Activated CD4-positive, alpha-beta T cell treated with anti-CD3 and anti-CD28 coated beads, Interleukin-2, amount 50 U/mL, for 4 hours (primary cell): ENCODE measurements at regions not wholly inside any gene's neighbourhood (a gene's known extent, or its start where the extent isn't known, plus 50 kb on each side); places are given as distances from the start of the nearest gene placed in this dataset.
"Not testable (repeated sequence)": the region's sequence is repeated elsewhere in the genome, so short reads cannot be mapped to it uniquely, and the experiment has no call there.

Experiments used
- DNase-seq, 2 experiments: peaks; one replicate each; pipeline ENCODE4 v3.0.0-alpha.2; 2020

DNA sequence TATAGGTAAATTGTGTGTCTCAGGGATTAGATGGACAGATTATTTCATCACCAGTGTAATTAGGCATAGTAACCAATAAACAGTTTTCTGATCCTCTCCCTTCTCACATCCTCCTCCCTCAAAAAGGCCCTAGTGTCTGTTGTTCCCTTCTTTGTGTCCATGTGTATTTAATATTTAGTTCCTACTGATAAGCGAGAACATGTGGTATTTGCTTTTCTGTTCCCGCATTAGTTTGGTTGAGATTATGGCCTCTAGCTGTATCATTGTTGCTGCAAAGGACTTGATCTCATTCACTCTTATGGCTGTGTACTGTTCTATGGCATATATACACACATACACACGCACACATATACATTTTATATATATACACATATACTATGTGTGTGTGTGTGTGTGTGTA, 866.2 kb downstream of the CCDC85A start:
- no peak for DNase-seq

DNA sequence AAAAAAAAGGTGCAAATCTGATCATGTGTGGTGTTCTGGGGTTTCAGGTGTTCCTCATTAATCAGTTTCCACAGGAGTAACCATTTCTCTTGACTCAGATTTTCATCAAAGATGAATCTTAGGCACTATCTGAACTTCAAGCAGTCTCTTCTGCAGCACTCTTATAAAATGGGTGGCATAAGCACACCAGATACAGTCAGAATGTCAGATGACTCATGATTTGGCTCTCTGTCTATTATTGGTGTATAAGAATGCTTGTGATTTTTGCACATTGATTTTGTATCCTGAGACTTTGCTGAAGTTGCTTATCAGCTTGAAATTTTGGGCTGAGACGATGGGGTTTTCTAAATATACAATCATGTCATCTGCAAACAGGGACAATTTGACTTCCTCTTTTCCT, 882.5 kb downstream of the CCDC85A start:
- DNase-seq: not testable (repeated sequence)

DNA sequence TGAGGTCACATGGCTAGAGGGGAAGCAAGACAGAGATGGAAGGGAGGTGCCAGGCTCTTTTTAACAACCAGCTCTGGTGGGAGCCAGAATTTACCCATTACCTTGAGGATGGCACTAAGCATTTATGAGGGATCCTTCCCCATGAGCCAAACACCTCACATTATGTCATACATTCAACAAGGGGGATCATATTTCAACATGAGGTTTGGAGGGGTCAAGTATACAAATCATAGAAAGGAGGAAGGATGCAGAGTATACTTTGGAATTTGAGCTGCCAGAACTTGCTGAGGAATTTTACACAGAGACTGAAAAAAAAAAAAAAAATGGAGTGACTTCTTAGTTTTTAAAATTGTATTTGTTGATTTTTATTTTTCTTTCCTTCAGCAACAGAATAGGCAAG, 891.4 kb downstream of the CCDC85A start:
- no peak for DNase-seq

DNA sequence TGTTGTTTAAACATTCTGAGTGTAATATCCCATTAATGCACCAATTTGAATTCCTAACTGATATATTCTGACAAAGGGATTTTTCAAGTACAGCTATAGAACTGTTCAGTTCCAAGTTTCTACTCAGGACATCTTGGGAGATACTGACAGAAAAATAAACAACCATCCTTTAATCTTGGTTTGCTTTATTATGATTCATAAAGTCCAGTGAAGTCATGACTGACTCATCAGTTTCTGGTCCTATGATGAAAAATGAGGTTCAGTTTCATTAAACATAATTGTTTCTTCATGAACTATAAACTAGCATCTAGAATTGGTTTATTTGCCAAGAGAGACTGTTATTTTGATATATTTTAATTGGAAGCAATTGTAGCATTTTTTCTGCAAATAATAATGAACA, 896.2 kb downstream of the CCDC85A start:
- no peak for DNase-seq

DNA sequence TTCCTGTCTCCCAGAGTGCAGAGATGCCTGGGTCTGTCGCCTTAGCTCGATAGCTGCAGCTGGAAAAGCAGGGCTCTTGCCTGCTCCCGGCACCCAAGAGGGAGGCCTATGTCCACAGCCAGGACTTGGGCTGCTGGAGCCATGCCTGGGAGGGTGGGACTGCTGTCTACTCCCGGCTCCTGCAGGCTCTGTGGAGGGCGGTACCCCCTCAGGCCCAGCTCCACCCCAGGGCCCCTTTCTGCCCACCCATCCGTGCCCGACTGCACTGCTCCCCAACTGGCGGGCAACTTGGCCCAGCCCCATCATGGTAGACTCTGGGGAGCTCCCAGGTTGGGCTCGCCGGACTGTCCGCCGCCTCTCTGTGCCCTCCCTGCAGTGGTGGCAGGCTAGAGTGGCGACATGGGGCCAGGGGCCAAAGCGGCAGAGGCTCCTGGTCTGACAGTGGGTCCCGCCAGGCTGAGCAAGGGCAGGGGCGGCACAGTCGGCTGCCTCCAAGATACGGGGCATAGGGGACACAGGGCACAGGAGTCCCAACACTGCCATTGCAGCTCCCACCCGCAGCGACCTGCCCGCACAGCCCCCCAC, 901.0 kb downstream of the CCDC85A start:
- DNase-seq: no peak

DNA sequence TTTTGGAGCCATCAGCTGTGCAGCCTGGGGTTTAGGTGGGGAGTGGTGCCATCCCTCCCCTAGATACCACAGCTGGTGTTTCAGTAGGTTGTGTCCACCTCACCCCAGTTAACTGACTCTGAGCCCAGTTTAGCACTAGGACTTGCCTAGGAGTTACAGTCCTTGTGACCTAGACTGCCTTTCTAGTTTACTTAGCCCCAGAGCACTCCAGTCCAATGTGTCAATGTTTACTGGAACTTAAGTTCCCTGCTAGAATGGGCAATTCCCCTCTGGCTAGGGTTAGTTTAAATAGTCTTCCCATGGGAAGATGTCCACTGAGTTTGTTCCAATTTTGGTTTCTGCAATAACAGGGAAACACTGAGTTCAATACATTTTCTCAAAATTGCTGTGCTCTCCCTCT, 909.2 kb downstream of the CCDC85A start:
- no peak for DNase-seq

DNA sequence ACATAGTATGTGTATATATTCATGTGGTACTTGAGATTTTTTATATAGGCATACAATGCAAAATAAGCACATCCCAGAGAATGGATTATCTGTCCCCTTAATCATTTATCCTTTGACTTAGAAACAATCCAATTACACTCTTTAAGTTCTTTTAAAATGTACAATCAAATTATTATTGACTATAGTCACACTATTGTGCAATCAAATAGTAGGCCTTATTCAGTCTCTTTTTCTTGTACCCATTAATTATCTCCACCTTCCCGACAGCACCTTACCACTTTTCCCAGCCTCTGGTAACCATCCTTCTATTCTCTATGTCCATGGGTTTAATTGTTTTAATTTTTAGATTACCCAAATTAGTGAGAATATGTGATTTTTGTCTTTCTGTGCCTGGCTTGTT, 914.1 kb downstream of the CCDC85A start:
- DNase-seq: no peak

DNA sequence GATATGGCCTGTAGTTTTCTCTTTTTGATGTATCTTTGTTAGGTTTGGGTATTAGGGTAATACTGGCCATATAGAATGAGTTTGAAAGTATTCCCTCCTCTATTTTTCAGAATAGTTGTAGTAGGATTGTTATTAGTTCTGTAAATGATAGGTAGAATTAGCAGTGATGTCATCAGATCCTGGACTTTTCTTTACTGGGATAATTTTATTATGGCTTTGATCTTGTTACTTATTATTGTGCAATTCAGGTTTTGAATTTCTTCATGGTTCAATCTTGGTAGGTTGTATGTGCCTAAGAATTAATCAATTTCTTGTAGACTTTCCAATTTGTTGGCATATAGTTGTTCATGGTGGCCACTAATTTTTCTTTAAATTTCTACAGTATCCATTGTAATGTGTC, 916.6 kb downstream of the CCDC85A start:
- no peak for DNase-seq

DNA sequence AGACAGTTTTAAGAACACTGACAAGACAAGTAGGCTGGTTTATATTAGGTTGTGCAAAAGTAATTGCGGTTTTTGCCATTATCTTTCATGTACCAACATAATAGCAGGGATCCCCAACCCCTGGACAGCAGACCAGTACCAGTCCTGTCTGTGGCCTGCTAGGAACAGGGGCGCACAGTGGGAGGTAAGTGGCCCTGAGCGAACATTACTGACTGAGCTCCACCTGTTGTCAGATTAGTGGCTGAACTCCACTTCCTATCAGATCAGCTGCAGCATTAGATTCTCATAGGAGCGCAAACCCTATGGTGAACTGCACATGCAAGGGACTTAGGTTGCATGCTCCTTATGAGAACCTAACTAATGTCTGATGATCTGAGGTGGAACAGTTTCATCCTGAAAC, 921.9 kb downstream of the CCDC85A start:
- DNase-seq: no peak

DNA sequence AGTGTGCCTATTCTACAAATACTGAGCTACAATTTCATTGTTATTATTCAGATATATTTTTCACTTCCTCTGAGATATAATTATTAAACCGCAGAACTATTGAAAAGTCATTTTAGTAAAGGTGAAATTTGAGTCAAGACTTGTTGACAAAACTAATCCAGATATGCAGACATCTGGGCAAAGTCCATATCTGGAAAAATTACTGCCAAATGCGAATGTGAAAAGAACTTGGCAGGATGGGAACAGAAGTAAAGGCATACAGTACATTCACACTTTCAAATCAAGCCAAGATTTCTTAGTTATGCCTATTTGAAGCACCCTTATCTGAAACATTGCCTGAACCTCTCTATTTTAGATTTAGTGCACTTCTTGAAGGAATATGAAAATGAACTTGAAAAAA, 923.6 kb downstream of the CCDC85A start:
- DNase-seq: no peak

DNA sequence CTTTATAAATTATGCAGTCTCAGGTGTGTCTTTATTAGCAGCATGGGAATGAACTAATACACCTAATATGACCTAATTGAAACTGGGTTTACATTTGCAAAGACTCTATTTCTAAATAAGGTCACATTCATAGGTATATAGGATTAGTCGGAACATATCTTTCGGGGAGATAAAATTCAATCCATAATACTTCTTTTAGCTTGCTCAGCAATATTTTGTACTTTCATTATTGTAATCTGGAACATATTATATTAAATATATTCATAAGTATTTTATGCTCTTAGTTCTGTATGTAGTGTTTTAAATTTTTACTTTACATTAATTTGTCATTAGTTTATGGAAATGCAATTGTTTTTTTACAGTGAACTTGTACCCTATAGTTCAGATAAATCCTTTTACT, 927.7 kb downstream of the CCDC85A start:
- no peak for DNase-seq

DNA sequence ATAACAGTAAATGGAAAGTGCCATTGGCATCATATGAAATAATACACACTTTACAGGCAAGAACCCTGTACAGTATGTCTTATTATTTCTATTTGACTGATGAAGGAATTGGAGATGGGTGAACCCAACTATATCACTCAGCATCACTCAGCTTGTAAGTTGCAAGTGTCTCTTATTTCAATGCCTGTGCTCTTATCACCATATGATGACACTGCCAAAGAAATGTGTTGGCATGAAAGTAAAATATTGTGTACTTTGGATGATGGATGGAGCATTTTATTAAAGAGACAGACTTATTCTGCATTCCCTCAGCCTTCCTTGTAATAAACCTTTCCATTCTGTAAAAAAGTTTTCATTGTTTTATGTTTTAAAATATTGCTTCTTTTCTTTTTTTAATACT, 927.5 kb upstream of the VRK2 start:
- DNase-seq: no peak

DNA sequence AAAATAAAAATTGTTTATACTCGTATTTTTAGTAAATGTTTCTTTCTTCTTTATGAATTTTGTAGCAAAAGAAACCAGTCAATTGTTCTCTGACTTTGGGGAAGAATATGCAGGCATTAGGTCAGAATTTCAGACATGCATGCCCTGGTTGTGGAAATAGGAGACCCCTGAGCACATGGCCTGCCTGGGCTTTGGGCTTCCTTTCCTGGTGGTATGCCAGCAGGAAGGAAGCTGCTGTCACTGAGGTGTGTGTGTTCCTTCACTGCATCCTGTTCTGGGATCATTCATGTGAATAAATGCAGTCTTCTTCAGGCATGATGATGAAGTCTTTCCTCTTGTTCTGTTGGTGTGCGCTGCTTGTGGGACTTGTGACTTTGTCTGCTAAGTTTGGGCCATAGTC, 920.2 kb upstream of the VRK2 start:
- DNase-seq: no peak

DNA sequence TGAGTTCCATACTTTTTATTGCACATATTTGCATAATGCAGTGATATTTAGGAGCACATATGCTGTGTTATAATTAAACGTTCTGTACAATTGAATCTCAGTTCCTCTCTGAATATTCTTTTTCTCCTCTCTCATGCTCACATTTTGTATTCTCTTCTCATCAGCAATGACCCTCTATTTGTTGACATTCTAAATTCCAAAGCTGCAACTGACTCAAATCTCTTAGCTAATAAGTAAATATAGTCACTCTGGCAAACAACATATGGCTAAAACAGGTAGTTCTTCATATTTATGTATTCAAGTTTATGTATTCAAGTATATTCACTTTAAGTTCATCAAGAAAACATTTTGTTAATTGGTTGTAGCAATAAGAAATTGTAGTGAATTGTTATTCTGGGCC, 907.4 kb upstream of the VRK2 start:
- no peak for DNase-seq

DNA sequence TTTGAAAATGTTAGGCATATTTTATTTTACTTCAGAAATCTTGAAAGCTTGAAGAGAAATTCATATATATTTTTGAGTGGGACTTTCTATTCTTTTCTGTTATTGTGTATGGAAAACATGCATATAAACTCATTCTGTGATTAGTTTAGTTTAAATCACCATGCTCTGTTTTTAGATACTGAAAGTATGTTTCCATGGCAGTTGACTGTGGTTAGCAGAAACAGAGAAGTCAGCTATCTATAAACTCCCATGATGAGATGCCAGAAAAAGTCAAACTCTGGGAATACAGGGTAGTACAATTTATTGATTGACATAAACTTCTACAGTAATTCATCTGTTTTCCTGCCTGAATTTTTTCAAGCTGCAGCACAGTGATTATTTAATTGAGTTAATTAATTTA, 905.3 kb upstream of the VRK2 start:
- no peak for DNase-seq

DNA sequence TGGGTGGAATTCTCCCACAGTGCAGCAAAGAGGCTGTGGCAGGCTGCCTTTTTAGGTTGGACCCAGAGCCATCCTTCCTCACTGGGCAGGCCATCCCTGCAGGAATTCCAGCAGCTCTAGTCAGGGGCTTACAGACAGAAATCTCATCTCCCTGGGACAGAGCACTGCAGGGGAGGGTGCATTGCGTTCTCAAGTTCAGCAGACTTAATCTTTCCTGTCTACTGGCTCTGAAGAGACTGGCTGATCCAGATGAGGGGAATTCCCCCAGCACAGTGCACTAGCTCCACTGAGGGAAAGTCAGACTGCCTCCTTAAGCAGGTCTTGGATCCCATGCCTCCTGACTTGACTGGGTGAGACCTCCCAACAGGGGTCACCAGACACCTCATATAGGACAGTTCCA, 899.7 kb upstream of the VRK2 start:
- DNase-seq: no peak

DNA sequence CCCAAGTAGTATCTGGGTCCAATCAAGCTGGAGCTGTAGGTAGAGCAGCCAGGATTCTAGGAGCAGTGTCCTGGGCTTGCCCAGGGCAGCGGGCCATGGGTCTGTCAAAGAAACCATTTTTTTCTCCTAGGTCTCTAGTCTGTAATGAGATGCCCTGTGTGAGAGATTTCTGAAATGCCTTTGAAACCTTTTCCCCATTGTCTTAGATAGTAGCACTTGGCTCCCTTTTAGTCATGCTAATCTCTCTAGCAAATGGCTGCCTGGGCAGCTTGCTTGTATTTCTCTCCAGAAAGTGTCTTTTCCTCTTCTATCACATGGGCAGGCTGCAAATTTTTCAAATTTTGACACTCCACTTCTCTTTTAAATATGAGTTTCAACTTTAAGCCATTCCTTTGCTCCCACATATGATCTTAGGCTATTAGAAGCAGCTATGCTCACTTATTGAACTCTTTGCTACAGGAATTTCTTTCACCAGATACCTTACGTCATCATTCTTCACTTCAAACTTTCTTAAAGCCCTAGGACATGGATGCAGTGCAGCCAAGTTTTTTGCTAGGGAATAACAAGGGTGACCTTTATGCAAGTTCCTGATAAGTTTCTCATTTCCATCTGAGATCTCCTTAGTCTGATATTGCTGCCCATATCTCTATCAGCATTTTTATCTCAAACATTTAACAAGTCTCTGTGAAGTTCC, 890.2 kb upstream of the VRK2 start:
- no peak for DNase-seq

DNA sequence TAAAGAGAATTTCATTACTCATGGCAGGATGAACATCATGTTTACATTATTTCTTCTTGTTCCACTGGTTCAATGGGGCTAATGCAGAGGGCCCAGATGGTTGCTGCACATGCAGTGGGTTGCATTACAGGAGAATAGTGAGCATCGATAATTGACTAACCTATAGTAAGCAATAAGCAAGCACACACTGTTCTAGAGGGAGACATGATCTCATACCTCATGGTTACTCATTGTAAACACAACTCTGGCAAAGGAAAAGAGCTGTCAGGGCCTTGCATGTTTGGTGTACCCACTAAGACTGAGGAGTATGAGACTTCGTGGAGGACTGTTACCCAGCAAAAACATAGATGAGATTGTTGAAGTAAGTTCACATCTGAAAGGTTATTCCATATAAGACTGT, 885.6 kb upstream of the VRK2 start:
- DNase-seq: no peak

DNA sequence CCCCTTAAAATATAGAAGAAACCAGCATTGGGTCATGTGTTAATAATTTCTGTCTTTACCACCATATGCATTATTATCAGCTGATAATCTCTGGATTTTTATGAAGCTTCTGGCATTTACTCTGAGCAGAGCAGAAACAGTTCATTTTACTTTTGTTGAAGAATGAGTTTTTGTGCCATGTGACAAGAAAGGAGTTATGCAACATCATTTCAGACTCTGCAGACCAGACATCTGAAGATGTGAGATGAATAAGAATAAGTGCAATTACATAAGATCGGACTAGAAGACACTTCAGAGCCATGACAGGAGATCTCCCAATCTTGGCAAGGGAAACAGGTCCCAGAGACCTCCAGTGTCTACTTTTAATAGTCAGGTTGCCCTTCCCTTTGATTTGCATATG, 869.4 kb upstream of the VRK2 start:
- DNase-seq: no peak

DNA sequence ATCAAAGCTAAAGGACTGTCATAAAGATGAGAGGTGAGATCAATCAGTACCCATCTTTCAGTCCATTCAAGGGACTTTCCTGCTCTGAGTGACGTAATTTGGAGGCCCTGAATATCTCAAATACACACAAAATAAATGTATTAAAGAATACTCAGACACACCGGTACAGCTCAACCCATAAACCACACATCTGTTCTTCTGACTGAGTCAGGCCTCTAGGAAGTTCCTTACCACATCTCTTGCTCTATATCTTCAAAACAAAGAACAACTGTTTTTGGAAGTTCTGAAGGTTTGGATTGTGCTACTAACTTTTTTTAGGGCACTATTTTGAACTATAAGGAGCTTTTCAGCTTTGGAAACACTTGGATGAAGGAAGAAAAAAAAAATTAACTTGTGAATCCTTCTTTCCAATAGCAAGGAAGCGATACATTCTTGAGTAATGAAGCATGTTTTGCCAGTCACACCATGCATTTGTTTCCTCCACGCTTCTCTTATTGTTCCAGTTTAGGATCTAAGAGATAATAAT, 866.5 kb upstream of the VRK2 start:
- no peak for DNase-seq

DNA sequence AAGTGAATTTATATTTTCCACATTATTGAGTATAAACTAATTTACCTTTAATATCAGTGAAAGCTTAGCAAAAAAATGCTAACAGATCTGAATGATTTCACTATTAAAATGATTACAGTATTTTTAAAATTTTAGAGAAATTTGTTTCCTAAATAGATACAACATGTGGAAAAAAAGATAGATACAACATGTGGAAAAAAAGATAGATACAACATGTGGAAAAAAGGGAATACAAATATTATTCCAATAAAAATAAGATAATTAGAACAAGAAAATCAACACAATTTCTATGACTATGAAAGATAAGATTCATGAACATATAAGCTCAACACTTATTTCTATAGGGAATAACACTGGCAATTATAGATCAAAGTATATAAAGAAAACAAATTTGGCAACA, 865.9 kb upstream of the VRK2 start:
- DNase-seq: no peak

DNA sequence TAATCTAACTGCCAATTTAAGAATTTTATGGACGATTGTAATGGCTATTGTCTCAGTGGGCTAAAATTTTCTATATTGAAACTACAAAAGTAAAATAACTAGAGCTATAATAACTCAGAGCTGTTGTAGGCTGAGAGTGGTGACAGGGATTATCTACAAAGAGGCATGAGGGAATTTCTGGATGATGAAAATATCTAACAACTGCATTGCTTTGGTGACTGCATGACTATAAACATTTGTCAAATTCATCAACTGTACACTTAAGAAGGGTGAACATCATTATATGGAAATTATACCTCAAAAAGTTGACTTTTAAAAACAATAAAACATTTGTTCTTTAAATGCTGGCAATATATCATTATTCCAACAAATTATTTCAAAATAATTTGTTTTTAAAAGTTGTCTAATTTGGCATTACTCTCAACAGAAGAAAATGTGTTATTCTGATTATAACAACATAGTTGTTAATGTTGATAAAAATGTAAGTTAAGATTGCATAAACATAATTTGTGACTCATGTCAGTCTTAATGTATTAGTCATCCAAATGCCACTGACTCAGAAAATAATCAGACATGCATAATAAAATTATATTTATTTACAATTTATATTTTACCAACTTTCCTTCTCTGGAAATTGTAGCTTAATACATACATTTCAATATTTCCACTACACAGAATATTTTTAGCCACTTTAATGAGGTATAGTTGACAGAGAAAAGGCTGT, 865.1 kb upstream of the VRK2 start:
- no peak for DNase-seq

DNA sequence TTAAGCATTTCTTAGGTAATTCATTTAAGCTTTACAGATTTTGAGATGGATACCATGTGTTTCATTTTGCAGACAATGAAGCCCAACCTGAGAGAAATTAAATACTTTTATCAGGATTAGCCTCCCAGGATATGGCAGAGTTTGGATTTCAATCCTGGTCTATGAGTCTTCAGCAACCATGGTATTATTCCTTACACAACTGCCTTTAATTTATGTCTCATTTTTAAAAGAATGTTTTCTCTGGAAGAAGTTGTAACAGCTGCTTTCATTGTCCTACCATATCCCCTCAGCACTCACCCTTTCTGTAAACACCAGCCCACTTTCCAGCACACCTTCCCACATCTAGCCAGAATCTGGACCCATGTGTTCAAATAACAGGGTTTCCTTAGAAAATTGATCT, 863.7 kb upstream of the VRK2 start:
- no peak for DNase-seq

DNA sequence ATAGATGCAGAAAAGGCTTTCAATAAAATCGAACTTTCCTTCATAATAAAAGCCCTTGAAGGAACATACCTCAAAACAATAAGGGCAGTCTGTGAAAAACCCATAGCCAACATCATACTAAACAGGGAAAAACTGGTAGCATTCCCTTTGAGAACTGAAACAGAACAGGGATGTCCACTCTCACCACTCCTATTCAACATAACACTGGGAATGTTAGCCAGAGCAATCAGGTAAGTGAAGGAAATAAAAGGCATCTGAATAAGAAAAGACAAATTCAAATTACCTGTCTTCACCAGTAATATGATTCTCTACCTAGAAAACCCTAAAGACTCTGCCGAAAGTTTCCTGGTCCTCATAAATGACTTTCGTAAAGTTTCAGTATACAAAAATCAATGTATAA, 861.0 kb upstream of the VRK2 start:
- no peak for DNase-seq
